Neuronal stem cell (in vitro differentiated cells): ENCODE measurements at regions not wholly inside any gene's neighbourhood (a gene's known extent, or its start where the extent isn't known, plus 50 kb on each side); places are given as distances from the start of the nearest gene placed in this dataset.

ENCODE experiments used
- DNase-seq: peaks from one replicate; pipeline ENCODE4 v3.0.0-alpha.2; 2013; ENCODE audit warnings: low spot score
- H2AFZ ChIP-seq: one replicate; pipeline ENCODE4 v1.6.1; 2013; ENCODE audit warnings: mild to moderate bottlenecking, low read length, inconsistent platforms
- H2AK5ac ChIP-seq: 2 replicates; pipeline ENCODE4 v1.6.1; 2013; ENCODE audit warnings: low read depth, mild to moderate bottlenecking, inconsistent platforms, low read length, moderate library complexity, mixed read lengths
- H2BK120ac ChIP-seq: 2 replicates; pipeline ENCODE4 v1.6.1; 2013; ENCODE audit warnings: low read depth, mild to moderate bottlenecking, inconsistent platforms, low read length, moderate library complexity, mixed read lengths
- H2BK12ac ChIP-seq: one replicate; pipeline ENCODE4 v1.6.1; 2013; ENCODE audit warnings: low read length, inconsistent platforms
- H2BK15ac ChIP-seq: 2 replicates; pipeline ENCODE4 v1.6.1; 2013; ENCODE audit warnings: mild to moderate bottlenecking, low read length, inconsistent platforms, mixed read lengths
- H2BK5ac ChIP-seq: one replicate; pipeline ENCODE4 v1.6.1; 2013; ENCODE audit warnings: inconsistent platforms, mild to moderate bottlenecking, low read length, moderate library complexity
- H3K14ac ChIP-seq: one replicate; pipeline ENCODE4 v1.6.1; 2013; ENCODE audit warnings: low read length, inconsistent platforms
- H3K18ac ChIP-seq: 2 replicates; pipeline ENCODE4 v1.6.1; 2013; ENCODE audit warnings: low read length, inconsistent platforms
- H3K23ac ChIP-seq: 2 replicates; pipeline ENCODE4 v1.6.1; 2013; ENCODE audit warnings: low read depth, mild to moderate bottlenecking, mixed read lengths, low read length, inconsistent platforms; ENCODE audit not compliant: poor library complexity
- H3K27ac ChIP-seq: replicated peaks from 3 replicates; pipeline ENCODE4 v1.5.1; 2013; ENCODE audit warnings: low read length, inconsistent platforms
- H3K27me3 ChIP-seq, 3 experiments: 2 replicates each; pipeline ENCODE4 v1.6.1; 2013; ENCODE audit warnings: low read length in 3 of 3, mild to moderate bottlenecking in 2 of 3, inconsistent platforms in 1 of 3, low read depth in 1 of 3, mixed read lengths in 1 of 3, moderate library complexity in 1 of 3; ENCODE audit not compliant: control insufficient read depth in 3 of 3, insufficient read depth in 3 of 3
- H3K36me3 ChIP-seq, 2 donors: replicated peaks in 1 of 2; 2 replicates each; pipeline ENCODE4 v1.6.1; 2013; ENCODE audit warnings: low read length in 2 of 2; ENCODE audit not compliant: control insufficient read depth in 2 of 2, insufficient read depth in 2 of 2
- H3K4ac ChIP-seq: 2 replicates; pipeline ENCODE4 v1.6.1; 2013; ENCODE audit warnings: inconsistent platforms, mild to moderate bottlenecking, low read length, moderate library complexity
- H3K4me1 ChIP-seq, 2 donors: 1 replicate in 1 of 2; 2 replicates in 1 of 2; pipeline ENCODE4 v1.6.1; 2013; ENCODE audit warnings: low read length in 2 of 2, low read depth in 1 of 2; ENCODE audit not compliant: control insufficient read depth in 2 of 2, insufficient read depth in 1 of 2
- H3K4me2 ChIP-seq: one replicate; pipeline ENCODE4 v1.6.1; 2013; ENCODE audit warnings: mild to moderate bottlenecking, low read length, inconsistent platforms; ENCODE audit not compliant: insufficient read depth, poor library complexity, severe bottlenecking
- H3K4me3 ChIP-seq, 2 donors: 2 replicates each; pipeline ENCODE4 v1.5.1; 2013; ENCODE audit warnings: low read length in 2 of 2, mild to moderate bottlenecking in 2 of 2, inconsistent platforms in 1 of 2, moderate library complexity in 1 of 2
- H3K79me1 ChIP-seq: one replicate; pipeline ENCODE4 v1.6.1; 2013; ENCODE audit warnings: low read depth, mild to moderate bottlenecking, inconsistent platforms, low read length, moderate library complexity
- H3K9ac ChIP-seq: one replicate; pipeline ENCODE4 v1.6.1; 2013; ENCODE audit warnings: mild to moderate bottlenecking, low read depth, low read length, inconsistent platforms; ENCODE audit not compliant: poor library complexity
- H3K9me3 ChIP-seq, 2 donors: replicated peaks in 1 of 2; 2 replicates each; pipeline versions ENCODE3 to v1.6.1; 2013; ENCODE audit warnings: low read length in 2 of 2, mild to moderate bottlenecking in 2 of 2, inconsistent platforms in 1 of 2, low read depth in 1 of 2, mixed read lengths in 1 of 2, moderate library complexity in 1 of 2; ENCODE audit not compliant: control insufficient read depth in 2 of 2, insufficient read depth in 1 of 2
- H4K8ac ChIP-seq: one replicate; pipeline ENCODE4 v1.6.1; 2013; ENCODE audit warnings: low read depth, mild to moderate bottlenecking, inconsistent platforms, low read length, moderate library complexity
- H4K91ac ChIP-seq: one replicate; pipeline ENCODE4 v1.6.1; 2013; ENCODE audit warnings: low read length, low read depth, mild to moderate bottlenecking, inconsistent platforms; ENCODE audit not compliant: poor library complexity
- WGBS, 2 donors: extraction: QIAGEN DNeasy Blood & Tissue Kit; methylation state at CpG; one replicate each; pipeline ENCODE4 v1.1.7; 2013; ENCODE audit warnings: missing lambda C conversion rate in 2 of 2, mixed read lengths in 1 of 2; ENCODE audit not compliant: insufficient read length in 2 of 2, insufficient replicate concordance in 1 of 2; ENCODE audit errors: extremely low coverage in 2 of 2; 5-methylcytosine and 5-hydroxymethylcytosine counted together

GRCh38 chr2:15841776-15842560 is 98.4 kb upstream of the MYCN start:
- Histone ChIP-seq H2AFZ (no peak overlapping the region), H3K79me1 (no peaks in the 10 kb centered on the region), H3K27ac (no peak overlapping the region), H2BK120ac (no peak overlapping the region), H3K23ac (no peak overlapping the region), H3K4ac (no peak overlapping the region), H2BK15ac (no peak overlapping the region), H3K4me3 (no peak overlapping the region), H2AK5ac (no peak overlapping the region), H3K27me3 (peaks cover 0 to 5% (median 0%) of the 10 kb centered on the region in 3 experiments), H3K4me2 (no peak overlapping the region), H3K9ac (no peak overlapping the region), H2BK12ac (peak overlapping the region; percentile 63), H3K36me3 (no peaks in the 10 kb centered on the region), H3K4me1 (no peaks in the 10 kb centered on the region), H3K14ac (no peak overlapping the region), H4K8ac (no peak overlapping the region), H3K18ac (peak overlapping the region; percentile 12), H2BK5ac (peak overlapping the region; percentile 77), H4K91ac (no peak overlapping the region), H3K9me3 (peaks cover 0 to 4% of the 10 kb centered on the region in 2 donors)
- no CpG with 5 or more reads among the region's 12 CpGs for WGBS, 2 donors
- no peak for DNase-seq

GRCh38 chr2:15842758-15843666 is 97.3 kb upstream of the MYCN start:
- H3K23ac ChIP-seq, result peak overlapping the region; percentile 49
- H3K18ac ChIP-seq, result peak overlapping the region; percentile 89
- DNase-seq, result no peak
- peaks cover 0 to 5% (median 0%) of the 10 kb centered on the region in 3 experiments for H3K27me3 ChIP-seq
- no peak overlapping the region for H3K9ac ChIP-seq
- no peaks in the 10 kb centered on the region for H3K36me3 ChIP-seq
- H3K9me3 ChIP-seq, result peaks cover 0 to 3% of the 10 kb centered on the region in 2 donors
- H4K8ac ChIP-seq, result no peak overlapping the region
- H3K4ac ChIP-seq, result peak overlapping the region; percentile 84
- no CpG with 5 or more reads among the region's 34 CpGs for WGBS, 2 donors
- H2BK5ac ChIP-seq, result peak overlapping the region; percentile 77
- H2AK5ac ChIP-seq, result peak overlapping the region; percentile 67
- H2BK120ac ChIP-seq, result no peak overlapping the region
- peak overlapping the region; percentile 60 for H2AFZ ChIP-seq
- no peak overlapping the region for H3K4me3 ChIP-seq
- H3K4me1 ChIP-seq, result no peaks in the 10 kb centered on the region
- H2BK12ac ChIP-seq, result peak overlapping the region; percentile 30
- peak overlapping the region; percentile 54 for H2BK15ac ChIP-seq
- H3K27ac ChIP-seq, result no peak overlapping the region
- H3K14ac ChIP-seq, result peak overlapping the region; percentile 60
- H4K91ac ChIP-seq, result no peak overlapping the region
- H3K79me1 ChIP-seq, result no peaks in the 10 kb centered on the region
- H3K4me2 ChIP-seq, result no peak overlapping the region

- H2BK120ac ChIP-seq, result no peak overlapping the region
- DNase-seq, result no peak
- no CpG with 5 or more reads among the region's 11 CpGs for WGBS, 2 donors
Measured at GRCh38 chr2:15844211-15844801, 96.0 kb upstream of the MYCN start.

More at GRCh38 chr2:15844211-15844801, 96.0 kb upstream of the MYCN start:
- Histone ChIP-seq H2AK5ac (no peak overlapping the region), H2AFZ (no peak overlapping the region), H3K9me3 (peaks cover 0 to 3% of the 10 kb centered on the region in 2 donors), H4K91ac (no peak overlapping the region), H3K79me1 (no peaks in the 10 kb centered on the region), H3K4me1 (no peaks in the 10 kb centered on the region), H3K18ac (no peak overlapping the region), H2BK12ac (no peak overlapping the region), H3K14ac (no peak overlapping the region), H3K27me3 (peaks cover 0 to 5% (median 0%) of the 10 kb centered on the region in 3 experiments), H3K4me2 (no peak overlapping the region), H4K8ac (no peak overlapping the region), H2BK15ac (peak overlapping the region; percentile 20), H3K9ac (no peak overlapping the region), H3K23ac (no peak overlapping the region), H3K27ac (no peak overlapping the region), H3K4ac (no peak overlapping the region), H3K36me3 (no peaks in the 10 kb centered on the region), H3K4me3 (no peak overlapping the region), H2BK5ac (no peak overlapping the region)
